K562 (cell line): ENCODE measurements at regions not wholly inside any gene's neighbourhood (a gene's known extent, or its start where the extent isn't known, plus 50 kb on each side); places are given as distances from the start of the nearest gene placed in this dataset.

ENCODE experiments used
- ATAC-seq: fragments of 200-7000 bp; cut with Tn5 transposase; 3 replicates; pipeline ENCODE4 v1.9.1; 2020; ENCODE audit warnings: moderate library complexity
- BruUV-seq: library from RNA; stranded (reverse); fragments of 400-500 nt; replicated peaks from 2 replicates; lab custom pipeline; 2021; lab: Mats Ljungman, UMichigan
- CTCF ChIA-PET: fragments of 300-600 bp; formaldehyde crosslinking; extraction: SDS; loops from one replicate; lab custom pipeline; 2021; ENCODE audit warnings: low intra/inter-chr PET ratio; lab: Yijun Ruan, JAX
- POLR2A ChIA-PET: fragments of 300-600, 350-650 bp; sonication (Branson Sonifier 250); formaldehyde crosslinking; extraction: SDS; loops from one replicate; lab custom pipeline; 2021; ENCODE audit warnings: antibody characterized with exemption, inconsistent platforms; lab: Yijun Ruan, JAX
- DNase-seq, 4 experiments: peaks; one replicate each; pipeline versions ENCODE4 v3.0.0 to v3.0.0-alpha.2; 2011 to 2018; ENCODE audit warnings: low spot score in 3 of 4, mixed read lengths in 3 of 4; ENCODE audit errors: extremely low read depth in 1 of 4
- FAIRE-seq: peaks from 2 replicates; lab custom pipeline; 2011; peaks lifted over from hg19 to GRCh38; lab: Jason Lieb, UNC
- H2AFZ ChIP-seq: 2 replicates; pipeline ENCODE4 v1.6.0; 2011; ENCODE audit warnings: low read depth, low read length, control low read depth, inconsistent platforms
- H3K27ac ChIP-seq: fragments of 200-600 bp; 3 replicates; pipeline ENCODE4 v1.8.0; 2011; ENCODE audit warnings: low read depth, mild to moderate bottlenecking, control low read depth, inconsistent platforms, low read length, moderate library complexity, mixed read lengths; ENCODE audit errors: extremely low read depth
- H3K27me3 ChIP-seq, 2 experiments: fragments of 300-600 bp in 1 of 2; 2 replicates in 1 of 2; 3 replicates in 1 of 2; pipeline versions ENCODE4 v1.6.0 to v1.8.0; 2011; ENCODE audit warnings: inconsistent platforms in 2 of 2, low read length in 2 of 2, mild to moderate bottlenecking in 1 of 2, mixed read lengths in 1 of 2, moderate library complexity in 1 of 2; ENCODE audit not compliant: control insufficient read depth in 2 of 2, insufficient read depth in 2 of 2
- H3K36me3 ChIP-seq: fragments of 300-600 bp; 3 replicates; pipeline ENCODE4 v1.8.0; 2011; ENCODE audit warnings: mild to moderate bottlenecking, low read length, inconsistent platforms; ENCODE audit not compliant: control insufficient read depth, insufficient read depth
- H3K4me1 ChIP-seq, 2 experiments: fragments of 200-600 bp in 1 of 2; replicated peaks in 1 of 2; 2 replicates in 1 of 2; 3 replicates in 1 of 2; pipeline versions ENCODE4 v1.5.1 to v1.8.0; 2011; ENCODE audit warnings: inconsistent platforms in 2 of 2, low read length in 2 of 2, mild to moderate bottlenecking in 1 of 2, mixed read lengths in 1 of 2, moderate library complexity in 1 of 2; ENCODE audit not compliant: control insufficient read depth in 2 of 2, insufficient read depth in 2 of 2
- H3K4me2 ChIP-seq: 2 replicates; pipeline ENCODE4 v1.6.1; 2011; ENCODE audit warnings: low read length, control low read depth, inconsistent platforms, mixed read lengths; ENCODE audit not compliant: insufficient read depth
- H3K4me3 ChIP-seq: fragments of 200-600 bp; sonication (generic), shearing (Covaris generic); 2 replicates; pipeline ENCODE4 v1.5.1; 2016; ENCODE audit warnings: control low read depth, inconsistent platforms
- H3K79me2 ChIP-seq: fragments of 200-600 bp; 3 replicates; pipeline ENCODE4 v1.8.0; 2011; ENCODE audit warnings: low read length, inconsistent platforms; ENCODE audit not compliant: control insufficient read depth, insufficient read depth
- H3K9ac ChIP-seq, 2 experiments: 2 replicates each; pipeline versions ENCODE4 v1.6.0 to v1.6.1; 2011; ENCODE audit warnings: low read depth in 2 of 2, low read length in 2 of 2, control low read depth in 1 of 2, inconsistent platforms in 1 of 2, mild to moderate bottlenecking in 1 of 2, mixed read lengths in 1 of 2; ENCODE audit not compliant: insufficient read depth in 1 of 2
- H3K9me1 ChIP-seq: one replicate; pipeline ENCODE4 v1.6.0; 2011; ENCODE audit warnings: inconsistent platforms, mild to moderate bottlenecking, low read length, moderate library complexity; ENCODE audit not compliant: control insufficient read depth, insufficient read depth
- H3K9me3 ChIP-seq: replicated peaks from 2 replicates; pipeline ENCODE4 v1.5.1; 2011; ENCODE audit warnings: low read depth, low read length, inconsistent platforms; ENCODE audit not compliant: control insufficient read depth, insufficient read depth
- H4K20me1 ChIP-seq: replicated peaks from 2 replicates; pipeline ENCODE4 v1.6.1; 2011; ENCODE audit warnings: low read length, inconsistent platforms, mixed read lengths; ENCODE audit not compliant: control insufficient read depth, insufficient read depth
- CBX2 ChIP-seq: fragments of 200-600 bp; sonication (generic); IDR thresholded peaks from one replicate; pipeline ENCODE4 v1.6.1; 2012; ENCODE audit warnings: mild to moderate bottlenecking, low read length, inconsistent platforms; ENCODE audit not compliant: insufficient read depth, poor library complexity, severe bottlenecking
- MTA3 ChIP-seq: fragments of 450-650 bp; formaldehyde crosslinking; IDR thresholded peaks from 2 replicates; pipeline ENCODE4 v1.6.1; 2017; ENCODE audit warnings: mild to moderate bottlenecking, borderline replicate concordance
- TAF9B ChIP-seq: fragments of 450-650 bp; IDR thresholded peaks from 2 replicates; pipeline ENCODE4 v1.6.1; 2018; ENCODE audit warnings: mild to moderate bottlenecking; ENCODE audit not compliant: partially characterized antibody
- ZNF239 ChIP-seq: fragments of 250-450 bp; sonication (Bioruptor Pico); IDR thresholded peaks from 2 replicates; pipeline ENCODE4 v1.4.0; 2020; ENCODE audit warnings: mild to moderate bottlenecking
- ZNF41 ChIP-seq: fragments of 250-450 bp; sonication (Bioruptor Pico); conservative IDR thresholded peaks from 2 replicates; pipeline ENCODE4 v1.4.0; 2020; ENCODE audit warnings: mild to moderate bottlenecking
- ZNF696 ChIP-seq: fragments of 250-450 bp; sonication (Bioruptor Pico); conservative IDR thresholded peaks from 2 replicates; pipeline ENCODE4 v1.4.0; 2020; ENCODE audit warnings: mild to moderate bottlenecking, moderate library complexity
- WGBS: fragments of 100-300 bp; shearing (Covaris generic); methylation state at CpG from one replicate; pipeline ENCODE4 v1.1.6; 2016; ENCODE audit warnings: low coverage, mixed read lengths; ENCODE audit not compliant: insufficient coverage; ENCODE audit errors: missing lambda C conversion rate; 5-methylcytosine and 5-hydroxymethylcytosine counted together
- in situ Hi-C: fragments of 300-500 bp; cut with MboI; formaldehyde crosslinking; loops from 4 replicates; pipeline ENCODE4 v1.15.0; 2018; ENCODE audit warnings: inconsistent platforms, mixed read lengths
- intact Hi-C: fragments of 100-400 bp; cut with micrococcal nuclease; formaldehyde crosslinking; loops from 2 replicates; pipeline ENCODE4 v1.14.2; 2022
- TF ChIP-seq, protein P1 (sequence below): fragments of 250-450 bp; sonication (Bioruptor Pico); IDR thresholded peaks from 2 replicates; pipeline ENCODE4 v1.5.1; 2021; ENCODE audit warnings: mild to moderate bottlenecking

DNA sequence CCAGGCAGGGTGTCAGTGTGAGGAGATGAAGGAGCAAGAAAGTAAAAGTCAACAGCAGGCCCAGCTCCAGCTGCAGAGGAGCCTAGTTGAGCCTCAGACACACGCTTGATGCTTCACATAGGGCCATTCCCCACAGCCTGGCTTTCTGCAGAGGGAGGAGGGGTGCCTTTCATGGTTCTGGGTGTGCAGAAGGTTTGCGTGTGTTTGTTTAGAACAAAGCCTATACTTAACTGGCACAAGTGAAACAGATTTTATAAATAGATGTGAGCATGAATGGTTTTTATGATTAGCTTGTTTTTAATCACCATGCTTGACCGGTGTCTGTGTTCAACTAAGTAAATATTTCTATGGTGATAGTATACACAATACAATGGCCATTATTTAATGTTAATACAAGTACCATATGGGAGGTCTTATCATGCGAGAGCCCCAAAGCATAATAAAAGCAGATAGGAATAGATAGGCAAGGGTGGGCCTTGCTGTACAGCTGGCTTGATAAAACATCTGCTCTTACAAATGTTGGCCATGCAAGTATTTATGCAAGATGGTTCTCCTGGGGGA, 290.2 kb downstream of the ETS1 start:
- Histone ChIP-seq H3K4me2 (no peak overlapping the region), H3K27ac (no peak overlapping the region), H3K9ac (no peak overlapping the region), H3K4me3 (no peak overlapping the region), H3K79me2 (no peaks in the 10 kb centered on the region), H2AFZ (no peak overlapping the region), H4K20me1 (no peaks in the 10 kb centered on the region), H3K4me1 (no peaks in the 10 kb centered on the region), H3K36me3 (no peaks in the 10 kb centered on the region), H3K9me3 (no peaks in the 10 kb centered on the region)
- ChIA-PET CTCF (no interaction called here), POLR2A (interaction anchor here (0.7 kb wide), 1 partner anchor 485 kb away, joined by 3 read pairs; no protein-coding TSS in a partner anchor)
- no TSS peak for BruUV-seq
- ATAC-seq (no peak), DNase-seq (no peak), FAIRE-seq (no peak)
- 4% methylated on average over 4 of the region's 4 CpGs for WGBS
- intact Hi-C loops = no loop called here
- TF ChIP-seq ZNF41 (CRISPR knock-in tag) = no peak
- TF ChIP-seq MTA3 = no peak
- TF ChIP-seq CBX2 = no peak
- TF ChIP-seq ZNF696 (CRISPR knock-in tag) = no peak
- TF ChIP-seq TAF9B = no peak
- TF ChIP-seq ZNF239 (CRISPR knock-in tag) = no peak
- TF ChIP-seq, protein P1, sequence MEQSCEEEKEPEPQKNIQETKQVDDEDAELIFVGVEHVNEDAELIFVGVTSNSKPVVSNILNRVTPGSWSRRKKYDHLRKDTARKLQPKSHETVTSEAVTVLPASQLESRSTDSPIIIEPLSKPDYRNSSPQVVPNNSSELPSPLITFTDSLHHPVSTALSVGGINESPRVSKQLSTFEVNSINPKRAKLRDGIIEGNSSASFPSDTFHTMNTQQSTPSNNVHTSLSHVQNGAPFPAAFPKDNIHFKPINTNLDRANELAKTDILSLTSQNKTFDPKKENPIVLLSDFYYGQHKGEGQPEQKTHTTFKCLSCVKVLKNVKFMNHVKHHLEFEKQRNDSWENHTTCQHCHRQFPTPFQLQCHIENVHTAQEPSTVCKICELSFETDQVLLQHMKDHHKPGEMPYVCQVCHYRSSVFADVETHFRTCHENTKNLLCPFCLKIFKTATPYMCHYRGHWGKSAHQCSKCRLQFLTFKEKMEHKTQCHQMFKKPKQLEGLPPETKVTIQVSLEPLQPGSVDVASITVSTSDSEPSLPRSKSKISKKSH (CRISPR knock-in tag) = no peak
- TF ChIP-seq, all 486 proteins: peak for 0
- H3K27me3 ChIP-seq = no peaks in the 10 kb centered on the region
- in situ Hi-C loops = no loop called here
- no peaks in the 10 kb centered on the region for H3K9me1 ChIP-seq
